GM23248 (cell line): ENCODE measurements at regions not wholly inside any gene's neighbourhood (a gene's known extent, or its start where the extent isn't known, plus 50 kb on each side); places are given as distances from the start of the nearest gene placed in this dataset.

ENCODE experiments used
- DNase-seq: peaks from one replicate; pipeline ENCODE4 v3.0.0-alpha.2; 2015
- H2AFZ ChIP-seq: fragments of 200-600 bp; sonication (generic); 2 replicates; pipeline ENCODE4 v1.6.1; 2016; ENCODE audit warnings: antibody characterized with exemption
- H3F3A ChIP-seq: fragments of 200-600 bp; sonication (generic); 2 replicates; pipeline ENCODE4 v1.6.1; 2016; ENCODE audit warnings: mild to moderate bottlenecking, antibody characterized with exemption, mixed run types; ENCODE audit not compliant: insufficient read depth
- H3K27ac ChIP-seq: fragments of 200-600 bp; sonication (generic); 2 replicates; pipeline ENCODE4 v1.5.1; 2016; ENCODE audit warnings: mild to moderate bottlenecking
- H3K27me3 ChIP-seq: fragments of 200-600 bp; sonication (generic); replicated peaks from 2 replicates; pipeline ENCODE4 v1.6.1; 2016; ENCODE audit warnings: mild to moderate bottlenecking; ENCODE audit not compliant: insufficient read depth
- H3K36me3 ChIP-seq: fragments of 200-600 bp; sonication (generic); 2 replicates; pipeline ENCODE4 v1.6.1; 2016; ENCODE audit warnings: low read depth, mild to moderate bottlenecking
- H3K4me1 ChIP-seq: fragments of 200-600 bp; sonication (generic); 2 replicates; pipeline ENCODE4 v1.6.1; 2016; ENCODE audit warnings: mild to moderate bottlenecking; ENCODE audit not compliant: insufficient read depth
- H3K4me2 ChIP-seq: fragments of 200-600 bp; sonication (generic); one replicate; pipeline ENCODE4 v1.6.1; 2016; ENCODE audit warnings: mild to moderate bottlenecking; ENCODE audit not compliant: unreplicated experiment
- H3K4me3 ChIP-seq: fragments of 200-600 bp; sonication (generic); 2 replicates; pipeline ENCODE4 v1.5.1; 2016; ENCODE audit warnings: mild to moderate bottlenecking
- H3K79me2 ChIP-seq: fragments of 200-600 bp; sonication (generic); 2 replicates; pipeline ENCODE4 v1.6.1; 2016; ENCODE audit warnings: mild to moderate bottlenecking; ENCODE audit not compliant: insufficient read depth
- H3K9ac ChIP-seq: fragments of 200-600 bp; sonication (generic); 2 replicates; pipeline ENCODE4 v1.6.1; 2016; ENCODE audit warnings: mild to moderate bottlenecking
- H3K9me2 ChIP-seq: fragments of 200-600 bp; sonication (generic); 2 replicates; pipeline ENCODE4 v1.6.1; 2016; ENCODE audit warnings: mixed run types, mild to moderate bottlenecking, moderate library complexity; ENCODE audit not compliant: insufficient read depth
- H3K9me3 ChIP-seq: fragments of 200-600 bp; sonication (generic); one replicate; pipeline ENCODE4 v1.6.1; 2017; ENCODE audit warnings: low read depth
- H4K20me1 ChIP-seq: fragments of 200-600 bp; sonication (generic); 2 replicates; pipeline ENCODE4 v1.6.0; 2016; ENCODE audit not compliant: insufficient read depth
- EZH2 ChIP-seq: fragments of 200-600 bp; sonication (generic); IDR thresholded peaks from 2 replicates; pipeline ENCODE4 v1.6.1; 2018; ENCODE audit warnings: antibody characterized with exemption, mild to moderate bottlenecking; ENCODE audit not compliant: insufficient read depth, poor library complexity, severe bottlenecking
- EZH2phosphoT487 ChIP-seq: fragments of 200-600 bp; sonication (generic); IDR thresholded peaks from 2 replicates; pipeline ENCODE4 v1.6.1; 2018; ENCODE audit warnings: antibody characterized with exemption, moderate library complexity, mild to moderate bottlenecking, low read depth; ENCODE audit not compliant: insufficient read depth
- WGBS, 2 experiments: methylation state at CpG; one replicate each; pipeline ENCODE4 v1.1.6; 2015 to 2017; ENCODE audit warnings: low lambda C conversion rate in 2 of 2, low coverage in 1 of 2; ENCODE audit errors: missing lambda C conversion rate in 2 of 2; 5-methylcytosine and 5-hydroxymethylcytosine counted together
- in situ Hi-C: fragments of 300-500 bp; cut with MboI; formaldehyde crosslinking; loops from 2 replicates; pipeline ENCODE4 v1.15.0; 2020

- H3K4me1 ChIP-seq, result peaks cover 5% of the 10 kb centered on the region; the same call in 1 of the 2 replicates
- no peak overlapping the region for H3K4me3 ChIP-seq
- H2AFZ ChIP-seq, result no peak overlapping the region
- H3K9me2 ChIP-seq, result no peaks in the 10 kb centered on the region
- no peak overlapping the region for H3K9ac ChIP-seq
- WGBS, 2 experiments, result 11 to 13% methylated on average over 4 of the region's 4 CpGs
- peak; percentile 23 for DNase-seq
- no peaks in the 10 kb centered on the region for H4K20me1 ChIP-seq
- H3K4me2 ChIP-seq, result no peak overlapping the region
- TF ChIP-seq EZH2 (no peak), EZH2phosphoT487 (no peak)
- H3K79me2 ChIP-seq, result no peaks in the 10 kb centered on the region
- no peak overlapping the region for H3K27ac ChIP-seq
- H3K36me3 ChIP-seq, result no peaks in the 10 kb centered on the region
- no peaks in the 10 kb centered on the region for H3K9me3 ChIP-seq
- H3K27me3 ChIP-seq, result no peaks in the 10 kb centered on the region
- in situ Hi-C loops, result no loop called here
- H3F3A ChIP-seq, result peaks cover 4% of the 10 kb centered on the region; the same call in 1 of the 2 replicates
Measured at GRCh38 chr6:54706844-54707605, 139.5 kb upstream of the FAM83B start.

GRCh38 chr6:54710456-54710855 lies 136.1 kb upstream of the FAM83B start:
- Histone ChIP-seq H4K20me1 (no peaks in the 10 kb centered on the region), H3K9me2 (no peaks in the 10 kb centered on the region), H3K4me2 (no peak overlapping the region), H3K4me1 (peaks cover 5% of the 10 kb centered on the region; the same call in 1 of the 2 replicates), H3K36me3 (no peaks in the 10 kb centered on the region), H3K9ac (no peak overlapping the region), H3K27ac (no peak overlapping the region), H3K9me3 (no peaks in the 10 kb centered on the region), H3F3A (peaks cover 4% of the 10 kb centered on the region; the same call in 1 of the 2 replicates), H2AFZ (no peak overlapping the region), H3K27me3 (no peaks in the 10 kb centered on the region), H3K79me2 (no peaks in the 10 kb centered on the region), H3K4me3 (no peak overlapping the region)
- TF ChIP-seq EZH2phosphoT487 (no peak), EZH2 (no peak)
- in situ Hi-C loops, result no loop called here
- no peak for DNase-seq
- 53 to 60% methylated on average over 2 of the region's 2 CpGs for WGBS, 2 experiments

- H3K4me2 ChIP-seq, result no peak overlapping the region
- no peaks in the 10 kb centered on the region for H3K79me2 ChIP-seq
- in situ Hi-C loops, result no loop called here
- 90 to 93% methylated on average over 6 of the region's 6 CpGs for WGBS, 2 experiments
- H3F3A ChIP-seq, result no peaks in the 10 kb centered on the region
- H3K9me3 ChIP-seq, result no peaks in the 10 kb centered on the region
- no peak overlapping the region for H2AFZ ChIP-seq
- H4K20me1 ChIP-seq, result no peaks in the 10 kb centered on the region
- no peaks in the 10 kb centered on the region for H3K36me3 ChIP-seq
- H3K27ac ChIP-seq, result no peak overlapping the region
- no peak overlapping the region for H3K9ac ChIP-seq
- no peaks in the 10 kb centered on the region for H3K27me3 ChIP-seq
- H3K9me2 ChIP-seq, result no peaks in the 10 kb centered on the region
- DNase-seq, result no peak
- no peaks in the 10 kb centered on the region for H3K4me1 ChIP-seq
- TF ChIP-seq EZH2 (no peak), EZH2phosphoT487 (no peak)
- no peak overlapping the region for H3K4me3 ChIP-seq
Measured at GRCh38 chr6:54716010-54716409, 130.6 kb upstream of the FAM83B start.

- Histone ChIP-seq H3K79me2 (no peaks in the 10 kb centered on the region), H3K4me3 (no peak overlapping the region), H3K4me2 (no peak overlapping the region), H3K36me3 (no peaks in the 10 kb centered on the region), H3K27me3 (no peaks in the 10 kb centered on the region), H2AFZ (no peak overlapping the region), H3F3A (no peaks in the 10 kb centered on the region), H3K9ac (no peak overlapping the region), H3K27ac (no peak overlapping the region), H4K20me1 (no peaks in the 10 kb centered on the region), H3K9me3 (no peaks in the 10 kb centered on the region), H3K4me1 (no peaks in the 10 kb centered on the region), H3K9me2 (no peaks in the 10 kb centered on the region)
- in situ Hi-C loops, result no loop called here
- WGBS, 2 experiments, result 24 to 26% methylated on average over 3 of the region's 3 CpGs
- no peak for TF ChIP-seq EZH2phosphoT487
- TF ChIP-seq EZH2, result no peak
- DNase-seq, result peak; percentile 7
Measured at GRCh38 chr6:54716877-54717276, 129.7 kb upstream of the FAM83B start.
